ENCODE measurements at regions not wholly inside any gene's neighbourhood (a gene's known extent, or its start where the extent isn't known, plus 50 kb on each side); places are given as distances from the start of the nearest gene placed in this dataset.

GRCh38 chr3:177994976-177995375, 541.3 kb upstream of the KCNMB2 start:
- Mint-ChIP-seq H3K27ac (no peak overlapping the region), H3K36me3 (ENCODE audit: low read depth) (peaks cover 4% of the 10 kb centered on the region), H3K4me1 (peaks cover 3% of the 10 kb centered on the region), H3K27me3 (no peaks in the 10 kb centered on the region), H3K4me3 (no peak overlapping the region)
- DNase-seq (no peak), ATAC-seq (no peak)
- H3K9me3 ChIP-seq (ENCODE audit: control insufficient read depth, low read length, poor library complexity, severe bottlenecking), result no peaks in the 10 kb centered on the region

- peaks cover 3% of the 10 kb centered on the region for H3K4me1 Mint-ChIP-seq
- ATAC-seq (no peak), DNase-seq (no peak)
- peak overlapping the region; percentile 67 for H3K27ac Mint-ChIP-seq
- H3K4me3 Mint-ChIP-seq, result peak overlapping the region; percentile 19
- H3K9me3 ChIP-seq (ENCODE audit: control insufficient read depth, low read length, poor library complexity, severe bottlenecking), result no peaks in the 10 kb centered on the region
- H3K27me3 Mint-ChIP-seq, result no peaks in the 10 kb centered on the region
- H3K36me3 Mint-ChIP-seq (ENCODE audit: low read depth), result peaks cover 4% of the 10 kb centered on the region
Measured at GRCh38 chr3:177995381-177996085, 540.7 kb upstream of the KCNMB2 start.

GRCh38 chr3:178001670-178002101, 534.5 kb upstream of the KCNMB2 start:
- peaks cover 4% of the 10 kb centered on the region for H3K36me3 Mint-ChIP-seq (ENCODE audit: low read depth)
- H3K4me1 Mint-ChIP-seq, result peaks cover 32% of the 10 kb centered on the region
- ATAC-seq (peak; percentile 54), DNase-seq (no peak)
- peak overlapping the region; percentile 13 for H3K4me3 Mint-ChIP-seq
- no peaks in the 10 kb centered on the region for H3K9me3 ChIP-seq (ENCODE audit: control insufficient read depth, low read length, poor library complexity, severe bottlenecking)
- no peaks in the 10 kb centered on the region for H3K27me3 Mint-ChIP-seq
- H3K27ac Mint-ChIP-seq, result peak overlapping the region; percentile 70

GRCh38 chr3:178002113-178002512, 534.1 kb upstream of the KCNMB2 start:
- no peaks in the 10 kb centered on the region for H3K9me3 ChIP-seq (ENCODE audit: control insufficient read depth, low read length, poor library complexity, severe bottlenecking)
- peak overlapping the region; percentile 13 for H3K4me3 Mint-ChIP-seq
- DNase-seq (no peak), ATAC-seq (no peak)
- peaks cover 32% of the 10 kb centered on the region for H3K4me1 Mint-ChIP-seq
- H3K36me3 Mint-ChIP-seq (ENCODE audit: low read depth), result peaks cover 4% of the 10 kb centered on the region
- peak overlapping the region; percentile 70 for H3K27ac Mint-ChIP-seq
- no peaks in the 10 kb centered on the region for H3K27me3 Mint-ChIP-seq

GRCh38 chr3:178003756-178004155, 532.5 kb upstream of the KCNMB2 start:
- no peak overlapping the region for H3K4me3 Mint-ChIP-seq

GRCh38 chr3:178005961-178006360, 530.3 kb upstream of the KCNMB2 start:
- Mint-ChIP-seq H3K27me3 (no peaks in the 10 kb centered on the region), H3K4me3 (no peak overlapping the region), H3K4me1 (peaks cover 32% of the 10 kb centered on the region), H3K36me3 (ENCODE audit: low read depth) (no peaks in the 10 kb centered on the region), H3K27ac (no peak overlapping the region)
- DNase-seq (no peak), ATAC-seq (no peak)
- no peaks in the 10 kb centered on the region for H3K9me3 ChIP-seq (ENCODE audit: control insufficient read depth, low read length, poor library complexity, severe bottlenecking)

More at GRCh38 chr3:178003756-178004155, 532.5 kb upstream of the KCNMB2 start:
- no peaks in the 10 kb centered on the region for H3K9me3 ChIP-seq (ENCODE audit: control insufficient read depth, low read length, poor library complexity, severe bottlenecking)
- Mint-ChIP-seq H3K36me3 (ENCODE audit: low read depth) (peaks cover 4% of the 10 kb centered on the region), H3K27ac (peak overlapping the region; percentile 32), H3K27me3 (no peaks in the 10 kb centered on the region), H3K4me1 (peaks cover 32% of the 10 kb centered on the region)
- ATAC-seq, result no peak
- DNase-seq, result no peak

- DNase-seq (no peak), ATAC-seq (no peak)
- Mint-ChIP-seq H3K36me3 (ENCODE audit: low read depth) (no peaks in the 10 kb centered on the region), H3K27me3 (no peaks in the 10 kb centered on the region), H3K27ac (no peak overlapping the region), H3K4me3 (no peak overlapping the region), H3K4me1 (peaks cover 7% of the 10 kb centered on the region)
- H3K9me3 ChIP-seq (ENCODE audit: control insufficient read depth, low read length, poor library complexity, severe bottlenecking), result no peaks in the 10 kb centered on the region
Measured at GRCh38 chr3:178010306-178010705, 525.9 kb upstream of the KCNMB2 start.

- no peaks in the 10 kb centered on the region for H3K9me3 ChIP-seq (ENCODE audit: control insufficient read depth, low read length, poor library complexity, severe bottlenecking)
- Mint-ChIP-seq H3K27ac (no peak overlapping the region), H3K27me3 (peaks cover 8% of the 10 kb centered on the region), H3K4me3 (no peak overlapping the region), H3K4me1 (no peaks in the 10 kb centered on the region), H3K36me3 (ENCODE audit: low read depth) (peaks cover 2% of the 10 kb centered on the region)
- DNase-seq, result no peak
- no peak for ATAC-seq
Measured at GRCh38 chr3:178019645-178020044, 516.6 kb upstream of the KCNMB2 start.

- H3K4me3 Mint-ChIP-seq, result no peak overlapping the region
- peaks cover 8% of the 10 kb centered on the region for H3K27me3 Mint-ChIP-seq
Measured at GRCh38 chr3:178022599-178022998, 513.6 kb upstream of the KCNMB2 start.

GRCh38 chr3:178028933-178029332, 507.3 kb upstream of the KCNMB2 start:
- Mint-ChIP-seq H3K36me3 (ENCODE audit: low read depth) (peaks cover 2% of the 10 kb centered on the region), H3K27ac (no peak overlapping the region), H3K4me1 (no peaks in the 10 kb centered on the region), H3K4me3 (no peak overlapping the region), H3K27me3 (peaks cover 5% of the 10 kb centered on the region)
- no peaks in the 10 kb centered on the region for H3K9me3 ChIP-seq (ENCODE audit: control insufficient read depth, low read length, poor library complexity, severe bottlenecking)
- no peak for DNase-seq
- ATAC-seq, result no peak

More at GRCh38 chr3:178022599-178022998, 513.6 kb upstream of the KCNMB2 start:
- ATAC-seq (no peak), DNase-seq (no peak)
- Mint-ChIP-seq H3K36me3 (ENCODE audit: low read depth) (peaks cover 2% of the 10 kb centered on the region), H3K4me1 (no peaks in the 10 kb centered on the region), H3K27ac (no peak overlapping the region)
- no peaks in the 10 kb centered on the region for H3K9me3 ChIP-seq (ENCODE audit: control insufficient read depth, low read length, poor library complexity, severe bottlenecking)

GRCh38 chr3:178036451-178037144, 499.6 kb upstream of the KCNMB2 start:
- H3K9me3 ChIP-seq (ENCODE audit: control insufficient read depth, low read length, poor library complexity, severe bottlenecking), result no peaks in the 10 kb centered on the region
- ATAC-seq, result no peak
- Mint-ChIP-seq H3K36me3 (ENCODE audit: low read depth) (peaks cover 2% of the 10 kb centered on the region), H3K27me3 (no peaks in the 10 kb centered on the region), H3K27ac (no peak overlapping the region), H3K4me1 (no peaks in the 10 kb centered on the region), H3K4me3 (no peak overlapping the region)
- DNase-seq, result no peak

GRCh38 chr3:178041931-178042330, 494.3 kb upstream of the KCNMB2 start:
- ATAC-seq (no peak), DNase-seq (no peak)
- no peak overlapping the region for H3K27ac Mint-ChIP-seq
- H3K36me3 Mint-ChIP-seq (ENCODE audit: low read depth), result peaks cover 3% of the 10 kb centered on the region
- no peak overlapping the region for H3K4me3 Mint-ChIP-seq
- no peaks in the 10 kb centered on the region for H3K9me3 ChIP-seq (ENCODE audit: control insufficient read depth, low read length, poor library complexity, severe bottlenecking)
- no peaks in the 10 kb centered on the region for H3K27me3 Mint-ChIP-seq
- no peaks in the 10 kb centered on the region for H3K4me1 Mint-ChIP-seq

- no peak overlapping the region for H3K4me3 Mint-ChIP-seq
- peaks cover 3% of the 10 kb centered on the region for H3K36me3 Mint-ChIP-seq (ENCODE audit: low read depth)
- no peaks in the 10 kb centered on the region for H3K4me1 Mint-ChIP-seq
- DNase-seq (no peak), ATAC-seq (no peak)
- no peaks in the 10 kb centered on the region for H3K27me3 Mint-ChIP-seq
- no peaks in the 10 kb centered on the region for H3K9me3 ChIP-seq (ENCODE audit: control insufficient read depth, low read length, poor library complexity, severe bottlenecking)
- H3K27ac Mint-ChIP-seq, result no peak overlapping the region
Measured at GRCh38 chr3:178042376-178042775, 493.9 kb upstream of the KCNMB2 start.

- H3K9me3 ChIP-seq (ENCODE audit: control insufficient read depth, low read length, poor library complexity, severe bottlenecking), result no peaks in the 10 kb centered on the region
- no peak overlapping the region for H3K4me3 Mint-ChIP-seq
- H3K36me3 Mint-ChIP-seq (ENCODE audit: low read depth), result peaks cover 3% of the 10 kb centered on the region
- no peak for DNase-seq
- H3K27me3 Mint-ChIP-seq, result no peaks in the 10 kb centered on the region
- H3K27ac Mint-ChIP-seq, result no peak overlapping the region
- H3K4me1 Mint-ChIP-seq, result no peaks in the 10 kb centered on the region
- no peak for ATAC-seq
Measured at GRCh38 chr3:178043084-178043483, 493.2 kb upstream of the KCNMB2 start.
